ENCODE measurements at regions not wholly inside any gene's neighbourhood (a gene's known extent, or its start where the extent isn't known, plus 50 kb on each side); places are given as distances from the start of the nearest gene placed in this dataset.

DNA sequence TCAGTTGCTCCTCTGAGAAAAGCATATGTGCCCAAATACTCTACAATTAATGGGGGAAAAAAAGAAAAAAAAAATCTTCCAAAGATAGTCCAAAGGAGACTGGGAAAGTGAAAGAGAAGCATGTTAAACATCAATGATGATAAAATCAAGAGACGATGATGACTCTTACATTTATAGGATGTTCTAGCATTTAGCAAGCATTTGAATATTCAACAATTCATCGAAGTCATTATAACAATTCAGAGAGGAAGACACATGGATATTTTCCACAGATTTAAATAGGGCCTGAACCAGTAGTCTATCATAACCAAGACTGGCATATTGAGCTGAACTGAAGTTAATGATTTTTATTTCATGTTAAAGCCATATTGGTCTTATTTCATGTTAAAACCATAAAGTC, 528.4 kb downstream of the INHBA start:
- no peaks in the 10 kb centered on the region for H3K4me1 Mint-ChIP-seq
- no peak overlapping the region for H3K27ac Mint-ChIP-seq
- POLR2A ChIA-PET, result no interaction called here
- no peak for DNase-seq
- H3K4me3 Mint-ChIP-seq, result no peak overlapping the region
- no peaks in the 10 kb centered on the region for H3K36me3 Mint-ChIP-seq (ENCODE audit: low read depth)
- no peaks in the 10 kb centered on the region for H3K27me3 Mint-ChIP-seq
- peaks cover 23% of the 10 kb centered on the region for H3K9me3 Mint-ChIP-seq
- CTCF ChIA-PET, result no interaction called here

DNA sequence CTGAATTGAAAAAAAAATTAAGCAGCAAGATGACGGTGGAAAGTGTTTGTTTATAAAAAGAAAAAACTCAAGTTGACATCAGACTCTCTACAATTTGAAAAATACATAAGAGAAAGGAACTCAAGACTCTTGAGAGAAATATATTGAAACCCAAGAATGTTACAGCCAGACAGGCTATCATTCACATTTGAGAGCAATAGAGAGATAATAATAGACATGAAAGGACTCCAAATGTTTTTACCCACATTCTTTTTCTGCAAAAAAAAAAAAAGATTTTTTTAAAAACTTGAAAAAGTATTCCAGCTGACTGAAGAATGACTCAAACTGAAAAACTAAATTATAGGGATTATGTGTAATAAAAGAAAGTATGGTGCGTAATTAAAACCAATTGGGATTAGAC, 532.4 kb downstream of the INHBA start:
- Mint-ChIP-seq H3K9me3 (peaks cover 16% of the 10 kb centered on the region), H3K4me3 (no peak overlapping the region), H3K27me3 (no peaks in the 10 kb centered on the region), H3K36me3 (ENCODE audit: low read depth) (no peaks in the 10 kb centered on the region), H3K4me1 (no peaks in the 10 kb centered on the region), H3K27ac (no peak overlapping the region)
- POLR2A ChIA-PET, result no interaction called here
- CTCF ChIA-PET, result no interaction called here
- DNase-seq, result no peak

DNA sequence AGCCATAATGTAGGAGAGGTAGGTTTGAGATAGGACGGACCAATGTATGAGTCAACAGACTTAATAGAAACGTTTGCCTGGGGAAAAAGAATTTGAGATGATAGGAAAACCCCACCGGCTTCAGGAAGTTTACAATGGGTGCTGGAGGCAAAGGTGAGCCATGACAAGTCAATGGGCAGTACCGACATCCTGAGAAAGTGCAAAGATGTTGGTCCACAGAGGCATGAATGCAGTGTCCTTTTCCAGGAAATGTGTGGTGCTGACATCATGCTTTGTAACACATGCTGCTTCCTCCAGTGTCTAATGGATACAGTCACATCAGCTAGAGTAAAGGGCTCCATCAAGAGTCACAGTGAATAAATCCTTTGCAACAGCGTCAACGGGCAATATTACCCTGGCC, 533.6 kb downstream of the INHBA start:
- DNase-seq, result no peak
- Mint-ChIP-seq H3K36me3 (ENCODE audit: low read depth) (no peaks in the 10 kb centered on the region), H3K9me3 (peaks cover 10% of the 10 kb centered on the region), H3K27ac (no peak overlapping the region), H3K4me1 (no peaks in the 10 kb centered on the region), H3K27me3 (no peaks in the 10 kb centered on the region), H3K4me3 (no peak overlapping the region)
- POLR2A ChIA-PET, result no interaction called here
- CTCF ChIA-PET, result no interaction called here

DNA sequence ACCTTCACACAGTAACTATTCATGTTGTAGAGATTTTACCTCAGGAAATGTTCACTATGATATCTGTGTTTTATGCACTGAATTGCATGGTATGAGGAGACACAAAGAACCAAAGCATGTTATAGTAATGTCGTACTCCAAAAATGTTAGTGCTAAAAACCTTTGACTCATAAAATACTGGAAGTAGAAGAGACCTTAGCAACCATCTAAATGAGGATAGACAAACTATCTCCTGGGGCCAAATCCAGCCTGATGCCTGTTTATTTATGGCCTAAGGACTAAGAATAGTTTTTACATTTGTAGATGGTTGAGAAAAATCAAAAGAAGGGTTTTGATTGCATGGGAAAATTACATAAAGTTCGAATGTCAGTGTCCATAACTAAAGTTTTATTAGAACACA, 535.1 kb downstream of the INHBA start:
- DNase-seq, result no peak
- ChIA-PET POLR2A (no interaction called here), CTCF (no interaction called here)
- H3K4me1 Mint-ChIP-seq, result no peaks in the 10 kb centered on the region
- H3K27ac Mint-ChIP-seq, result no peak overlapping the region
- no peak overlapping the region for H3K4me3 Mint-ChIP-seq
- H3K9me3 Mint-ChIP-seq, result peaks cover 9% of the 10 kb centered on the region
- no peaks in the 10 kb centered on the region for H3K36me3 Mint-ChIP-seq (ENCODE audit: low read depth)
- H3K27me3 Mint-ChIP-seq, result no peaks in the 10 kb centered on the region

DNA sequence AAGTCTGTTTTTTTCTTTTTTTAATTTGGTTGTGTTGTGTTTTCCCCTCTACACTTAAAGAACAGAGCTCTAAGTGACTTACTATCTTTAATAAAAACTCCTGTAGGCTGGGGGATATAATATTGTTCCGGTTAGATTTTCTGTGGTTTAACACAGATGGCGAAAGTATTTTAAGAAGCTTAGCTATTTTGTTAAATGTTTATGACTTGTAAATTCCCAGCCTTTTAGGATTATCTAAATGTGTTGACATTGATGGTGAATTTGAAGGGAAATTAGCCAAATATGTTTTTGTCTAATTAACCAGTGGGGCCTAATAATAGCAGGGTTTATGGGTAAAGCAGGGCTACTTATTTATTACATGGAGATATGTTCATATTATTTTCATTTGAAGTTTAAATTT, 538.5 kb downstream of the INHBA start:
- DNase-seq, result no peak
- POLR2A ChIA-PET, result no interaction called here
- Mint-ChIP-seq H3K36me3 (ENCODE audit: low read depth) (no peaks in the 10 kb centered on the region), H3K4me1 (no peaks in the 10 kb centered on the region), H3K4me3 (no peak overlapping the region), H3K27ac (no peak overlapping the region), H3K9me3 (no peaks in the 10 kb centered on the region), H3K27me3 (no peaks in the 10 kb centered on the region)
- CTCF ChIA-PET, result no interaction called here

DNA sequence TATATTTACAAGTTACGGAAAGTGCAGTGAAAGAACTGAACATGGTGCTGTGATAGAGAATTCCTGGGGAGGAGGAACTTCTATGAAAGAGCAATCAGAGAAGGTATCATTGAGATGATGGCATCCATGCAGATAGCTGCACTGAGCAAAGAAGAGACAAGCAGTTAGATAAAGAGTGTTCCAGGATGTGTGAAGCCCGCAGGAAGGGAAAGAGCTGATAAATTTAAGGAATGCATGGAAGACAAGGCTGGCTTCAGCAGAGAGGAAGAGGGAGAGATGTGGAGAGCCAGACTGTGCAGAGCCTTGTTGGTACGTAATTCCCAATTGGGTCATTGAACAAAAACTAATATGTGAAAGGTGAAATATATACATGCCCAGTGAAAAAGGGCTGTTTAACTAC, 538.9 kb downstream of the INHBA start:
- ChIA-PET POLR2A (no interaction called here), CTCF (no interaction called here)

DNA sequence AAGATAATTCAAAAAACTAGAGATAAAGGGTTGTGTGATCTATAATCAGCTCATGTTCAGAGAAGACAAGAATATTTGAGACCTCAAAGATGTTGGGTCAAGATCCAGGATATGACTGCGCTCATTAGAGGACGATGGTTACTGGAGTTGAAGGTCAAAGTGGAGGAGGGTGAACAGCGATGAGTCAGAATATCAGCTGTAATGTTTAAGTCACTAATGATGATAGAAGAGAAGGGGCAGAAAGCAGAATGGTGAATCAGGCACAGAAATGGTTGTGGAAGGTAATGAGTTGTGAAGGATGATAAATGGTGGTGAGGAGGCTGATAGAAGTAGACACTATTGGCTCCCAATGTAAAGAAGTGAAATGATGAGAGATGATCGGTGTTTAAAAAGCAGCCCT, 540.3 kb downstream of the INHBA start:
- CTCF ChIA-PET, result no interaction called here
- H3K27me3 Mint-ChIP-seq, result no peaks in the 10 kb centered on the region
- H3K27ac Mint-ChIP-seq, result no peak overlapping the region
- no peaks in the 10 kb centered on the region for H3K9me3 Mint-ChIP-seq
- no peak for DNase-seq
- no peak overlapping the region for H3K4me3 Mint-ChIP-seq
- H3K36me3 Mint-ChIP-seq (ENCODE audit: low read depth), result no peaks in the 10 kb centered on the region
- no peaks in the 10 kb centered on the region for H3K4me1 Mint-ChIP-seq
- POLR2A ChIA-PET, result no interaction called here

More for the DNA sequence above, 538.9 kb downstream of the INHBA start:
- Mint-ChIP-seq H3K9me3 (no peaks in the 10 kb centered on the region), H3K4me3 (no peak overlapping the region), H3K4me1 (no peaks in the 10 kb centered on the region), H3K27ac (no peak overlapping the region), H3K36me3 (ENCODE audit: low read depth) (no peaks in the 10 kb centered on the region), H3K27me3 (no peaks in the 10 kb centered on the region)
- no peak for DNase-seq

DNA sequence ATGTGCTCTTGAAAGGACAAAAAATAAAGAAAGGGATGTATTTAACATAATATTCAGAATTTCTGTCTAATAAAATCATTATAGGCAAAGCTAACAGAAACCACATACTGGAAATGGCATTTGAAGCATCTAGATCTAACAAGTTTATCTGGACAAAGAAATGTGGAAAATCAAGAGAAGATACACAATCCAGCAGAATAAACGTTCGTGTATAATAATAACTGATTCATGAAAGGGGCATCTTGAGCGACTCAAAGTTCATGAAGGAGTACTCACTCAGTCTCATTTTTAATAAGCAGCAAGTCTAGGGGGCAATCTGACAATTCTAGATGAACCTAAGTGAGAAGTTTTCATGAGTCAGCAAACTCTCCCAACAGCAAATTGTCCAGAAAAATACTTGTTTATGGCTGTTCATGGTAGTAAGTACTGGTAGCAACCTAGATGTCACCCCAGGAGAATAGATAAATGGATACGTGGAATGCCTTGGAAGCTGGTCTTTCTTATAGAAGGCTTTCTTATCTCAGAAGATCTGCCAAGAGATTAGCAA, 541.8 kb downstream of the INHBA start:
- H3K36me3 Mint-ChIP-seq (ENCODE audit: low read depth), result no peaks in the 10 kb centered on the region
- H3K4me3 Mint-ChIP-seq, result no peak overlapping the region
- no peaks in the 10 kb centered on the region for H3K27me3 Mint-ChIP-seq
- ChIA-PET CTCF (no interaction called here), POLR2A (no interaction called here)
- H3K4me1 Mint-ChIP-seq, result no peaks in the 10 kb centered on the region
- no peaks in the 10 kb centered on the region for H3K9me3 Mint-ChIP-seq
- DNase-seq, result no peak
- no peak overlapping the region for H3K27ac Mint-ChIP-seq

DNA sequence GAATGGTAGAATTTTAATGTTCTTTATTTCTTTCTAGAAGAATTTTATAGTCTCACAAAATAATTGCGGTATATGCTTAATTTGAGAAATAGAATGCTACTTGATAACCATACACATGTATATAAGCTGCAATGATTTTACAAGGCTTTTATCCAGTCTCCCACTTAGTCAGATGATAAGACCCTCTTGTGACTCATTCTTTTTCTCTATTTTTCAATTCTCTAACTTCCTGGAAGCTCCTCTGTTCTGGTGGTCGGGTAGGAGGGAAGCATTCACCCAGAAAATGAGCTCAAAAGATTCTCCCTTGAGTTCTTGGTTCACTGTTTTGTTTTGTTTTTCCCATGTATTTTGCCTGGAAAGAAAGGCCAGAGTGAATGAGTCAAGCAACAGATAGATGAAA, 546.6 kb downstream of the INHBA start:
- no peak overlapping the region for H3K27ac Mint-ChIP-seq
- H3K27me3 Mint-ChIP-seq, result no peaks in the 10 kb centered on the region
- DNase-seq, result no peak
- ChIA-PET POLR2A (no interaction called here), CTCF (no interaction called here)
- H3K9me3 Mint-ChIP-seq, result no peaks in the 10 kb centered on the region
- no peak overlapping the region for H3K4me3 Mint-ChIP-seq
- H3K4me1 Mint-ChIP-seq, result no peaks in the 10 kb centered on the region
- H3K36me3 Mint-ChIP-seq (ENCODE audit: low read depth), result no peaks in the 10 kb centered on the region

DNA sequence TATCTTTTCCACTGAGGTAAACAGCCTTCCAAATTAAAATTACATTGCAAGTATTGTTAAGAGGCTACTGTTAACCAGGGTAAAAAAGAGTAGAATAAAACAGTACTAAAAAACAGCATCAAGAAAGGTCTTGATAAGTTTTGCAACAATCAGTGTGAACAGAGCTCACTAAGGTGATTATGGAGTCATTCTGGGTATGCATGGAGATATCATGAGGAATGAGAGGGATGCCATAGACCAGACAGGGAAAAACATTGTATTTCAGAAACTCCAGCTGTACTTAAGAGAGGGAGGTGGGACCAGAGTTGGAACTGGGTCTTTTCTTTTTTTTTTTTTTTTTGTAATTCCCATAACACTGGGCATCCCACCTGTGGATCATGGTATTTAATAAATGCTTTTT, 549.6 kb downstream of the INHBA start:
- H3K27me3 Mint-ChIP-seq, result no peaks in the 10 kb centered on the region
- peaks cover 3% of the 10 kb centered on the region for H3K9me3 Mint-ChIP-seq
- ChIA-PET CTCF (no interaction called here), POLR2A (no interaction called here)
- no peak overlapping the region for H3K27ac Mint-ChIP-seq
- H3K4me1 Mint-ChIP-seq, result no peaks in the 10 kb centered on the region
- no peak for DNase-seq
- H3K4me3 Mint-ChIP-seq, result no peak overlapping the region
- no peaks in the 10 kb centered on the region for H3K36me3 Mint-ChIP-seq (ENCODE audit: low read depth)

DNA sequence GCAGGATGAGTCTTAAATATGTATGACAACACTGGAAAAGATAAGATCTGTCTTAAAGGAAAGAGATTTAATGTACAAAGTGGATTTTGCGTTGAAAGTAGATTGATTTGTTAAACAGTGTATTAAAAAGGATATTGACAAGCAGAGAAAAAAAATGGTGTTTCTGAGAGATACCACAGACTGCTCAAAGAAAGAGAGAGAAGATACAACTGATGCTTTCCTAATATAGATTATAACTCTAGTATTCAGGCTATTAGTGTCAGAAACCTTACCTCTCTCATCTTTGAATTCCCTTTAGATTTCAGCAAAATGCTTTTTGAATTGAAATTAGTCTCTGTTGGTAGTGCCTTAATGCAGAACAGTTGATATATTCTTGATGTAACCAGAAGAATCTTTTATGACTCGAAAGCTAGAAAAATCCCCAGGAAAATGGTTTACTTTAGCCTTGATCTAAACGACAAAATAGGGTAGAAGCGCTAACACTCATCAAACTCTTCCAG, 550.7 kb downstream of the INHBA start:
- CTCF ChIA-PET, result no interaction called here
- H3K27ac Mint-ChIP-seq, result no peak overlapping the region
- peaks cover 3% of the 10 kb centered on the region for H3K9me3 Mint-ChIP-seq
- no peaks in the 10 kb centered on the region for H3K36me3 Mint-ChIP-seq (ENCODE audit: low read depth)
- H3K4me3 Mint-ChIP-seq, result no peak overlapping the region
- DNase-seq, result no peak
- POLR2A ChIA-PET, result no interaction called here
- no peaks in the 10 kb centered on the region for H3K27me3 Mint-ChIP-seq
- no peaks in the 10 kb centered on the region for H3K4me1 Mint-ChIP-seq

DNA sequence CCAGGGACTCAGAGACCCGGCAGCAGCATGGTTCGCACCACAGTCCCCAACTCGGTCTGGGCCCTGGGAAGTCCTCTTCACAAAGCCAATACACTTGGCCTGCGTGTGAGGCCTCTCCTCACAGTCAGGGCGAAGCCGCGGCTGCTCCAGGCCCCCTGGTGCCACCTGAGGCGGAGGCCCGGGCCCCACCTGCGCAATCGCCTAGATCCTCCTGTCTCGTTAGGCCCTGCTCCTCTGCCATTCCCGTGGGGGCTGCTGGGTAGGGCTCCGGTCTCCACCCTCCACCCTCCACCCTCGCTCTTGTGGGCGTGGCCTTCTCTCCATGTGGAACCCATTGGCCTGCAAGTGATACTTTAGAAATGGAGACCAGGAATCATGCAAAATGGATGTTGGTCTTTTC, 553.3 kb downstream of the INHBA start:
- POLR2A ChIA-PET, result no interaction called here
- H3K4me1 Mint-ChIP-seq, result no peaks in the 10 kb centered on the region
- CTCF ChIA-PET, result no interaction called here
- H3K4me3 Mint-ChIP-seq, result no peak overlapping the region
- H3K27ac Mint-ChIP-seq, result no peak overlapping the region
- no peaks in the 10 kb centered on the region for H3K36me3 Mint-ChIP-seq (ENCODE audit: low read depth)
- peaks cover 5% of the 10 kb centered on the region for H3K9me3 Mint-ChIP-seq
- H3K27me3 Mint-ChIP-seq, result no peaks in the 10 kb centered on the region
- DNase-seq, result no peak

DNA sequence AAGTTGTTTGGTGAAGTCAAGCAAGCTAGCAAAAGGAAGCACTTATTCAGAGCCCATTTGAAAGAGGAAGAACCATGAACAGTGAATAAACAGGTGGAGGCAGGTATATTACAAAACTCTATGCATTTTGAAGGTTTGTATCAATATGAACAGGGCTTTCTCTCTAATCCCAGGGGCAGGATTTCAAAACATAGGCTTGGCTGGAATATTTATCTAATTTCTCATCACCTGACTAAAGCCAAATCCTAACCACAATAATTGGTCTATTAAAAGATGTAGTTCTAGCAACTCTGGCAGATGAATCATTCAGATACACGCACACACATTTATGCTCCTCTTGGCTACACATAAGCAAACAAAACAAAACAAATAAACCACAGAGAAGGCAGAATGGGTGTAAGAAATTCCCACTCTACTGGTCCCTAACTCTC, 554.4 kb downstream of the INHBA start:
- ChIA-PET CTCF (no interaction called here), POLR2A (no interaction called here)
- DNase-seq, result no peak
- Mint-ChIP-seq H3K9me3 (peaks cover 8% of the 10 kb centered on the region), H3K36me3 (ENCODE audit: low read depth) (no peaks in the 10 kb centered on the region), H3K4me1 (no peaks in the 10 kb centered on the region), H3K27ac (no peak overlapping the region), H3K27me3 (no peaks in the 10 kb centered on the region), H3K4me3 (no peak overlapping the region)

DNA sequence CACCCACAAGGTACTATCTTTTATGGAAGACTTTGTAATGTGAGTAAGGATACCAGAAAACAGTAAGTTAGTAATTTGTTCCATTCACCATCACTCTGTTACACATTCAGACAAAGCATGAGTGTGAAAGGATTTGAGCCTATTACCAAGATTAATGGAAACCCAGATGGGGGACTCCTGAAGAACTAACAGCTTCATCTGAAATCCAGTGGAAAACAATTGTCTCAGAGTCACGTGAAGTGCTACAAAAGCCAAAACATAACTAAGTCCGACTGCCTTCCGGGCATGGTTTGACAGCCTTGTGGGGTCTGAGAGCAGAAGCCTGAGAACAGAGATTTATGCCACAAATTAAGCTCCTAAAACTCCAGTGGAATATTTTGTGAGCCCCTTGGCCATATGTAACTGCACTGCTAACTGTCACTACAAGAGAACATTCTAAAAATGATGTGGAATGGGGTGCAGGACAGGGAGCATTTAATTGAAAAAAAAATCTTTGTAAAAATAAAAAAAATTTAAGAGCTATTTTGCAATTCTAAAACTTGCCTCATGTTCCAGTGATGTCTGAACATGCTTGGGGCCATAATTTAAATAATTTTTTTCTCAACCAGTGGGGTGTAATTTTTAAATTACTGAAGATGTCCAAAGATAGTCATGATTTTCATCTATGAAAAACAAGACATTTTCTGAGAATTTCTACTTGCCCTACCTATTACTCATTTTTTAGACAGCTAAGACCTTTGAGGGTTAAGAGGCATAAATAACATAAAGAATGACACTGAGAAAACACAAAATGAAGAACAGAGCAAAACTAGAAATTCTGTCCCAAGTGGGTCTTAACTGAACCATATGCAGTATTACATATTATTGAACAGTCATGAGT, 555.0 kb downstream of the INHBA start:
- Mint-ChIP-seq H3K4me3 (no peak overlapping the region), H3K9me3 (peaks cover 8% of the 10 kb centered on the region), H3K4me1 (no peaks in the 10 kb centered on the region), H3K27ac (no peak overlapping the region), H3K36me3 (ENCODE audit: low read depth) (no peaks in the 10 kb centered on the region), H3K27me3 (no peaks in the 10 kb centered on the region)
- CTCF ChIA-PET, result no interaction called here
- POLR2A ChIA-PET, result no interaction called here
- no peak for DNase-seq
